Neural cell (in vitro differentiated cells): ENCODE measurements at regions not wholly inside any gene's neighbourhood (a gene's known extent, or its start where the extent isn't known, plus 50 kb on each side); places are given as distances from the start of the nearest gene placed in this dataset.

Experiments used
- H2AFZ ChIP-seq: fragments of 200-600, 300-800 bp; sonication (generic), shearing (Covaris generic); 2 replicates; pipeline ENCODE4 v1.6.0; 2014; ENCODE audit warnings: low read depth, mild to moderate bottlenecking, antibody characterized with exemption, low read length, moderate library complexity
- H3F3A ChIP-seq: fragments of 200-600 bp; shearing (Covaris generic); 2 replicates; pipeline ENCODE4 v1.6.1; 2016; ENCODE audit warnings: mild to moderate bottlenecking, moderate library complexity, mixed read lengths, antibody characterized with exemption, low read length; ENCODE audit not compliant: insufficient read depth, poor library complexity, severe bottlenecking
- H3K27ac ChIP-seq: fragments of 200-600, 300-800 bp; sonication (generic), shearing (Covaris generic); 2 replicates; pipeline ENCODE4 v1.5.1; 2014; ENCODE audit warnings: mild to moderate bottlenecking, low read length, moderate library complexity
- H3K27me3 ChIP-seq: fragments of 300-800, 200-600 bp; sonication (generic), shearing (Covaris generic); 2 replicates; pipeline ENCODE4 v1.6.0; 2014; ENCODE audit warnings: mild to moderate bottlenecking, low read depth, low read length, moderate library complexity; ENCODE audit not compliant: insufficient read depth
- H3K36me3 ChIP-seq: fragments of 300-800, 200-600 bp; sonication (generic), shearing (Covaris generic); 2 replicates; pipeline ENCODE4 v1.5.1; 2014; ENCODE audit warnings: mild to moderate bottlenecking, antibody characterized with exemption, low read length, moderate library complexity; ENCODE audit not compliant: insufficient read depth
- H3K4me2 ChIP-seq: fragments of 300-800, 200-600 bp; sonication (generic), shearing (Covaris generic); 2 replicates; pipeline ENCODE4 v1.6.0; 2014; ENCODE audit warnings: mild to moderate bottlenecking, low read length
- H3K4me3 ChIP-seq: fragments of 300-800, 200-600 bp; sonication (generic), shearing (Covaris generic); 2 replicates; pipeline ENCODE4 v1.5.1; 2014; ENCODE audit warnings: mild to moderate bottlenecking, low read length, moderate library complexity
- H3K79me2 ChIP-seq: fragments of 200-600 bp; shearing (Covaris generic); replicated peaks from 2 replicates; pipeline ENCODE4 v1.6.0; 2014; ENCODE audit warnings: mild to moderate bottlenecking, low read length, moderate library complexity; ENCODE audit not compliant: insufficient read depth
- H3K9ac ChIP-seq: fragments of 300-800, 200-600 bp; sonication (generic), shearing (Covaris generic); 2 replicates; pipeline ENCODE4 v1.6.1; 2016; ENCODE audit warnings: mild to moderate bottlenecking, low read length, mixed read lengths
- H3K9me2 ChIP-seq: fragments of 200-600 bp; shearing (Covaris generic); 2 replicates; pipeline ENCODE4 v1.6.1; 2016; ENCODE audit warnings: mild to moderate bottlenecking, low read length, mixed read lengths; ENCODE audit not compliant: insufficient read depth
- H3K9me3 ChIP-seq: fragments of 200-600, 300-800 bp; sonication (generic), shearing (Covaris generic); 2 replicates; pipeline ENCODE4 v1.6.1; 2016; ENCODE audit warnings: mild to moderate bottlenecking, mixed run types, low read length, moderate library complexity, mixed read lengths
- H4K20me1 ChIP-seq: fragments of 200-600 bp; shearing (Covaris generic); 2 replicates; pipeline ENCODE4 v1.6.1; 2016; ENCODE audit warnings: mild to moderate bottlenecking, mixed run types; ENCODE audit not compliant: insufficient read depth
- CTCF ChIP-seq: fragments of 450-650 bp; IDR thresholded peaks from 2 replicates; pipeline ENCODE4 v1.5.1; 2014; ENCODE audit warnings: antibody characterized with exemption, mild to moderate bottlenecking, moderate library complexity; ENCODE audit not compliant: poor library complexity, severe bottlenecking
- EP300 ChIP-seq: fragments of 450-650 bp; conservative IDR thresholded peaks from 2 replicates; pipeline ENCODE4 v1.6.1; 2014; ENCODE audit warnings: antibody characterized with exemption, mild to moderate bottlenecking, moderate library complexity; ENCODE audit not compliant: poor library complexity, severe bottlenecking
- EZH2 ChIP-seq: fragments of 200-600, 300-800 bp; shearing (Covaris generic), sonication (generic); IDR thresholded peaks from 2 replicates; pipeline ENCODE4 v1.6.1; 2014; ENCODE audit warnings: antibody characterized with exemption, low read length, borderline replicate concordance, mild to moderate bottlenecking; ENCODE audit not compliant: insufficient read depth, poor library complexity, severe bottlenecking
- MXI1 ChIP-seq: fragments of 450-650 bp; conservative IDR thresholded peaks from 2 replicates; pipeline ENCODE4 v1.6.1; 2014; ENCODE audit warnings: antibody characterized with exemption, mild to moderate bottlenecking; ENCODE audit not compliant: poor library complexity, severe bottlenecking
- POLR2AphosphoS5 ChIP-seq: IDR thresholded peaks from 2 replicates; pipeline ENCODE4 v1.6.1; 2012
- RAD21 ChIP-seq: fragments of 450-650 bp; conservative IDR thresholded peaks from 2 replicates; pipeline ENCODE4 v1.6.1; 2014; ENCODE audit warnings: antibody characterized with exemption, mild to moderate bottlenecking, moderate library complexity
- REST ChIP-seq: IDR thresholded peaks from 2 replicates; pipeline ENCODE4 v1.6.1; 2012; ENCODE audit warnings: borderline replicate concordance
- SMC3 ChIP-seq: fragments of 450-650 bp; conservative IDR thresholded peaks from 2 replicates; pipeline ENCODE4 v1.6.1; 2014; ENCODE audit warnings: antibody characterized with exemption, mild to moderate bottlenecking, moderate library complexity; ENCODE audit not compliant: poor library complexity
- TAF1 ChIP-seq: IDR thresholded peaks from 2 replicates; pipeline ENCODE4 v1.6.1; 2012; ENCODE audit warnings: low read depth

DNA sequence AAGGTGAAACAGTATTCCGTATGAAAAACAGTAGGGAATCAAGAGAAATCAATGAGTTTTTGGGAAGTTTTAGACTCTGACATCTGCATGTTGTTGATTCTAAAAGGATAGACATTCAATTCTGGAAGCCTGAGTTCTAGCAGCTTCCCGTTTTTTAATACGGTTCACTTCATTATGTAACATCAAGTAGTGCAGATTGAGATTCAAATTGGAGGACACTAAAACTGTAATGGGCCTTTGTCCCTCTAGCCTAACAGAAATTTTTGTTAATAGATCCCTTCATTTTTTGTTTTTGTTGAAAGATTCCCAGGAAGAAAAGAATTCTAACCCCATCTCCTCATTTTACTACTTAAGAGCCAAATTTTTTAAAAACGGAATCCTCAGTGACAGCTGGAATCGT lies 384.6 kb downstream of the SH3GL2 start:
- no peak overlapping the region for H3K4me3 ChIP-seq
- no peaks in the 10 kb centered on the region for H3K27me3 ChIP-seq
- H3K9me3 ChIP-seq = no peaks in the 10 kb centered on the region
- no peak overlapping the region for H2AFZ ChIP-seq
- TF ChIP-seq RAD21 = no peak
- TF ChIP-seq EP300 = no peak
- TF ChIP-seq EZH2 = no peak
- no peak for TF ChIP-seq SMC3
- no peak for TF ChIP-seq CTCF
- TF ChIP-seq POLR2AphosphoS5 = no peak
- TF ChIP-seq REST = no peak
- TF ChIP-seq TAF1 = no peak
- no peak for TF ChIP-seq MXI1
- no peak overlapping the region for H3K4me2 ChIP-seq
- no peaks in the 10 kb centered on the region for H3K79me2 ChIP-seq
- H3K36me3 ChIP-seq = no peaks in the 10 kb centered on the region
- H3K9ac ChIP-seq = no peak overlapping the region
- no peaks in the 10 kb centered on the region for H4K20me1 ChIP-seq
- no peak overlapping the region for H3K27ac ChIP-seq
- H3F3A ChIP-seq = no peaks in the 10 kb centered on the region
- no peaks in the 10 kb centered on the region for H3K9me2 ChIP-seq

- no peak overlapping the region for H3K4me2 ChIP-seq
- no peaks in the 10 kb centered on the region for H3K9me3 ChIP-seq
- no peak overlapping the region for H3K27ac ChIP-seq
- H3K79me2 ChIP-seq = no peaks in the 10 kb centered on the region
- no peaks in the 10 kb centered on the region for H3K36me3 ChIP-seq
- H3K9me2 ChIP-seq = no peaks in the 10 kb centered on the region
- H3F3A ChIP-seq = no peaks in the 10 kb centered on the region
- TF ChIP-seq TAF1 (no peak), REST (no peak), RAD21 (no peak), POLR2AphosphoS5 (no peak), EP300 (no peak), SMC3 (no peak), CTCF (no peak), MXI1 (no peak), EZH2 (no peak)
- H3K27me3 ChIP-seq = no peaks in the 10 kb centered on the region
- H3K4me3 ChIP-seq = no peak overlapping the region
- H2AFZ ChIP-seq = no peak overlapping the region
- H4K20me1 ChIP-seq = no peaks in the 10 kb centered on the region
- H3K9ac ChIP-seq = no peak overlapping the region
These were observed 388.9 kb downstream of the SH3GL2 start for GRCh38 chr9:17967731-17968130.
